WTC11 (cell line): ENCODE measurements at regions not wholly inside any gene's neighbourhood (a gene's known extent, or its start where the extent isn't known, plus 50 kb on each side); places are given as distances from the start of the nearest gene placed in this dataset.

Experiments used
- JUN ChIP-seq: sonication (generic); formaldehyde crosslinking; IDR thresholded peaks from 2 replicates; pipeline ENCODE4 v1.8.0; 2023; ENCODE audit warnings: mild to moderate bottlenecking, missing genetic modification reagents
- PRRX2 ChIP-seq: fragments of 250-450 bp; sonication (Bioruptor Pico); IDR thresholded peaks from 2 replicates; pipeline ENCODE4 v1.8.0; 2021; ENCODE audit warnings: mild to moderate bottlenecking
- TF ChIP-seq, protein P1 (sequence below): sonication (generic); formaldehyde crosslinking; conservative IDR thresholded peaks from 2 replicates; pipeline ENCODE4 v1.8.1; 2023; ENCODE audit warnings: mild to moderate bottlenecking, low read depth, missing genetic modification reagents, moderate library complexity
- TF ChIP-seq, protein P2 (sequence below): fragments of 200-600 bp; IDR thresholded peaks from 2 replicates; pipeline ENCODE4 v1.8.0; 2022; ENCODE audit warnings: antibody characterized with exemption

DNA sequence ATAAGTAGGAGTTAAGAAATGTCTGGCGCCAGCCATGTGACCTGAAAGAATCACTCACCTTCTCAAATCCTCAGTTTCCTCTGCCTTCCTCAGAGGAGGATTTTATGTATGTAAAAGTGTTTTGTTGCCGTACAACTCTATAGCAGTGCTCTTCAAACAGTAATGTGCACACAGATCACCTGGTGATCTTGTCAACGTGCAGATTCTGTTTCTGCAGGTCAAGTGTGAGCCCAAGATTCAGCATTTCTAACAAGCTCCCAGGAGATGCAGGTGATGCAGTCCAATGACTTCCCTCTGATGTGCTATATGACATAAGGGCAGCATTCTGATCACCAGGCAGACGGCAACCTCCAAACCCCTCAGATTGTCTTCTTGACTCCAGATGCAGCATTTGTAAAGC is 83.7 kb downstream of the CDC7 start:
- TF ChIP-seq JUN (no peak), PRRX2 (CRISPR knock-in tag) (no peak)
- TF ChIP-seq, protein P1, sequence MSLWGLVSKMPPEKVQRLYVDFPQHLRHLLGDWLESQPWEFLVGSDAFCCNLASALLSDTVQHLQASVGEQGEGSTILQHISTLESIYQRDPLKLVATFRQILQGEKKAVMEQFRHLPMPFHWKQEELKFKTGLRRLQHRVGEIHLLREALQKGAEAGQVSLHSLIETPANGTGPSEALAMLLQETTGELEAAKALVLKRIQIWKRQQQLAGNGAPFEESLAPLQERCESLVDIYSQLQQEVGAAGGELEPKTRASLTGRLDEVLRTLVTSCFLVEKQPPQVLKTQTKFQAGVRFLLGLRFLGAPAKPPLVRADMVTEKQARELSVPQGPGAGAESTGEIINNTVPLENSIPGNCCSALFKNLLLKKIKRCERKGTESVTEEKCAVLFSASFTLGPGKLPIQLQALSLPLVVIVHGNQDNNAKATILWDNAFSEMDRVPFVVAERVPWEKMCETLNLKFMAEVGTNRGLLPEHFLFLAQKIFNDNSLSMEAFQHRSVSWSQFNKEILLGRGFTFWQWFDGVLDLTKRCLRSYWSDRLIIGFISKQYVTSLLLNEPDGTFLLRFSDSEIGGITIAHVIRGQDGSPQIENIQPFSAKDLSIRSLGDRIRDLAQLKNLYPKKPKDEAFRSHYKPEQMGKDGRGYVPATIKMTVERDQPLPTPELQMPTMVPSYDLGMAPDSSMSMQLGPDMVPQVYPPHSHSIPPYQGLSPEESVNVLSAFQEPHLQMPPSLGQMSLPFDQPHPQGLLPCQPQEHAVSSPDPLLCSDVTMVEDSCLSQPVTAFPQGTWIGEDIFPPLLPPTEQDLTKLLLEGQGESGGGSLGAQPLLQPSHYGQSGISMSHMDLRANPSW (CRISPR knock-in tag): no peak
- TF ChIP-seq, protein P2, sequence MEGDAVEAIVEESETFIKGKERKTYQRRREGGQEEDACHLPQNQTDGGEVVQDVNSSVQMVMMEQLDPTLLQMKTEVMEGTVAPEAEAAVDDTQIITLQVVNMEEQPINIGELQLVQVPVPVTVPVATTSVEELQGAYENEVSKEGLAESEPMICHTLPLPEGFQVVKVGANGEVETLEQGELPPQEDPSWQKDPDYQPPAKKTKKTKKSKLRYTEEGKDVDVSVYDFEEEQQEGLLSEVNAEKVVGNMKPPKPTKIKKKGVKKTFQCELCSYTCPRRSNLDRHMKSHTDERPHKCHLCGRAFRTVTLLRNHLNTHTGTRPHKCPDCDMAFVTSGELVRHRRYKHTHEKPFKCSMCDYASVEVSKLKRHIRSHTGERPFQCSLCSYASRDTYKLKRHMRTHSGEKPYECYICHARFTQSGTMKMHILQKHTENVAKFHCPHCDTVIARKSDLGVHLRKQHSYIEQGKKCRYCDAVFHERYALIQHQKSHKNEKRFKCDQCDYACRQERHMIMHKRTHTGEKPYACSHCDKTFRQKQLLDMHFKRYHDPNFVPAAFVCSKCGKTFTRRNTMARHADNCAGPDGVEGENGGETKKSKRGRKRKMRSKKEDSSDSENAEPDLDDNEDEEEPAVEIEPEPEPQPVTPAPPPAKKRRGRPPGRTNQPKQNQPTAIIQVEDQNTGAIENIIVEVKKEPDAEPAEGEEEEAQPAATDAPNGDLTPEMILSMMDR: no peak
